Kidney epithelial cell (primary cell): ENCODE measurements at regions not wholly inside any gene's neighbourhood (a gene's known extent, or its start where the extent isn't known, plus 50 kb on each side); places are given as distances from the start of the nearest gene placed in this dataset.
"Not testable (repeated sequence)": the region's sequence is repeated elsewhere in the genome, so short reads cannot be mapped to it uniquely, and the experiment has no call there.

ENCODE experiments used
- DNase-seq: peaks from one replicate; pipeline ENCODE4 v3.0.0-alpha.2; 2010; ENCODE audit warnings: low read depth
- H3K27me3 ChIP-seq: 2 replicates; pipeline ENCODE4 v1.6.0; 2011; ENCODE audit warnings: low read length; ENCODE audit not compliant: control insufficient read depth, insufficient read depth
- H3K36me3 ChIP-seq: 2 replicates; pipeline ENCODE4 v1.5.1; 2011; ENCODE audit warnings: low read length; ENCODE audit not compliant: control insufficient read depth, insufficient read depth
- H3K4me3 ChIP-seq: 2 replicates; pipeline ENCODE4 v1.5.1; 2011; ENCODE audit warnings: low read depth, mild to moderate bottlenecking, control low read depth, low read length
- CTCF ChIP-seq: IDR thresholded peaks from 2 replicates; pipeline ENCODE4 v1.5.1; 2011; ENCODE audit warnings: mild to moderate bottlenecking, moderate library complexity, low read length, control low read depth, inconsistent platforms; ENCODE audit not compliant: insufficient read depth, poor library complexity, severe bottlenecking

GRCh38 chr6:141510803-141511202, 621.9 kb upstream of the GJE1 start:
- TF ChIP-seq CTCF = no peak
- no peak for DNase-seq
- Histone ChIP-seq H3K27me3 (no peaks in the 10 kb centered on the region), H3K4me3 (no peak overlapping the region), H3K36me3 (no peaks in the 10 kb centered on the region)

GRCh38 chr6:141506062-141506461, 626.7 kb upstream of the GJE1 start:
- not testable (repeated sequence) for H3K4me3 ChIP-seq, H3K27me3 ChIP-seq, DNase-seq, H3K36me3 ChIP-seq

- not testable (repeated sequence) for H3K36me3 ChIP-seq, H3K4me3 ChIP-seq, H3K27me3 ChIP-seq, DNase-seq
These were observed 628.4 kb upstream of the GJE1 start for GRCh38 chr6:141504318-141504717.

- H3K4me3 ChIP-seq = no peak overlapping the region
- DNase-seq = no peak
- no peaks in the 10 kb centered on the region for H3K36me3 ChIP-seq
- H3K27me3 ChIP-seq = no peaks in the 10 kb centered on the region
- TF ChIP-seq CTCF = no peak
These were observed 631.1 kb upstream of the GJE1 start for GRCh38 chr6:141501616-141502015.

GRCh38 chr6:141498977-141499376, 633.7 kb upstream of the GJE1 start:
- Histone ChIP-seq H3K36me3 (no peaks in the 10 kb centered on the region), H3K27me3 (no peaks in the 10 kb centered on the region)
- no peak for TF ChIP-seq CTCF

GRCh38 chr6:141492521-141493284, 640.0 kb upstream of the GJE1 start:
- TF ChIP-seq CTCF = no peak

More at GRCh38 chr6:141498977-141499376, 633.7 kb upstream of the GJE1 start:
- H3K4me3 ChIP-seq = no peak overlapping the region
- DNase-seq = no peak

GRCh38 chr6:141491684-141492083, 641.0 kb upstream of the GJE1 start:
- no peaks in the 10 kb centered on the region for H3K27me3 ChIP-seq
- no peak for DNase-seq
- no peaks in the 10 kb centered on the region for H3K36me3 ChIP-seq
- TF ChIP-seq CTCF = no peak
- no peak overlapping the region for H3K4me3 ChIP-seq

More at GRCh38 chr6:141492521-141493284, 640.0 kb upstream of the GJE1 start:
- H3K36me3 ChIP-seq = no peaks in the 10 kb centered on the region
- DNase-seq = no peak
- H3K27me3 ChIP-seq = no peaks in the 10 kb centered on the region
- H3K4me3 ChIP-seq = no peak overlapping the region
